Caco-2 (cell line): ENCODE measurements at regions not wholly inside any gene's neighbourhood (a gene's known extent, or its start where the extent isn't known, plus 50 kb on each side); places are given as distances from the start of the nearest gene placed in this dataset.

Experiments
- BruUV-seq: library from RNA; stranded (reverse); fragments of 400-500 nt; replicated peaks from 2 replicates; lab custom pipeline; 2021; lab: Mats Ljungman, UMichigan
- CTCF ChIA-PET: fragments of 300-600 bp; sonication (Branson Sonifier 250); formaldehyde crosslinking; loops from one replicate; lab custom pipeline; 2022; ENCODE audit warnings: antibody characterized with exemption; lab: Charles Lee
- POLR2A ChIA-PET: fragments of 300-600 bp; sonication (Branson Sonifier 250); formaldehyde crosslinking; loops from one replicate; lab custom pipeline; 2022; ENCODE audit warnings: antibody characterized with exemption; lab: Charles Lee
- DNase-seq, 2 experiments: peaks; one replicate each; pipeline versions ENCODE4 v3.0.0 to v3.0.0-alpha.2; 2020 to 2022
- H3K27me3 ChIP-seq: replicated peaks from 2 replicates; pipeline ENCODE4 v1.6.0; 2011; ENCODE audit warnings: low read length; ENCODE audit not compliant: control insufficient read depth, insufficient read depth
- H3K36me3 ChIP-seq: 2 replicates; pipeline ENCODE4 v1.5.1; 2011; ENCODE audit warnings: low read length; ENCODE audit not compliant: control insufficient read depth, insufficient read depth
- H3K4me1 ChIP-seq: fragments of 250-450 bp; sonication (Bioruptor Pico); 2 replicates; pipeline ENCODE4 v1.5.1; 2020; ENCODE audit warnings: mild to moderate bottlenecking
- H3K4me3 ChIP-seq: 2 replicates; pipeline ENCODE4 v1.5.1; 2011; ENCODE audit warnings: low read depth, mild to moderate bottlenecking, control low read depth, low read length
- H3K9me3 ChIP-seq: fragments of 250-450 bp; sonication (Bioruptor Pico); 2 replicates; pipeline ENCODE4 v1.5.1; 2020; ENCODE audit warnings: mild to moderate bottlenecking, moderate library complexity
- H3K27ac Mint-ChIP-seq: one replicate; pipeline ENCODE4 v1.8.0; 2022; ENCODE audit warnings: mixed read lengths; ENCODE audit not compliant: unreplicated experiment
- H3K27me3 Mint-ChIP-seq: one replicate; pipeline ENCODE4 v1.8.0; 2022; ENCODE audit warnings: mixed read lengths; ENCODE audit not compliant: insufficient read depth, unreplicated experiment
- H3K36me3 Mint-ChIP-seq: one replicate; pipeline ENCODE4 v1.8.0; 2022; ENCODE audit warnings: mild to moderate bottlenecking, mixed read lengths; ENCODE audit not compliant: insufficient read depth, unreplicated experiment
- H3K4me1 Mint-ChIP-seq: one replicate; pipeline ENCODE4 v1.8.0; 2022; ENCODE audit warnings: low read depth, mixed read lengths; ENCODE audit not compliant: unreplicated experiment
- H3K4me3 Mint-ChIP-seq: one replicate; pipeline ENCODE4 v1.8.0; 2022; ENCODE audit warnings: mild to moderate bottlenecking, moderate library complexity, mixed read lengths; ENCODE audit not compliant: unreplicated experiment
- H3K9me3 Mint-ChIP-seq: one replicate; pipeline ENCODE4 v1.8.0; 2022; ENCODE audit warnings: mixed read lengths; ENCODE audit not compliant: unreplicated experiment
- intact Hi-C: fragments of 100-400 bp; cut with micrococcal nuclease; formaldehyde crosslinking; loops from one replicate; pipeline ENCODE4 v1.10.0; 2022; ENCODE audit not compliant: unreplicated experiment
- TF ChIP-seq, protein P1 (sequence below), 2 experiments: fragments of 200-600 bp in 1 of 2; IDR thresholded peaks; 1 replicate in 1 of 2; 2 replicates in 1 of 2; pipeline versions ENCODE4 v1.5.1 to v1.8.0; 2011 to 2022; ENCODE audit warnings: antibody characterized with exemption in 1 of 2, control low read depth in 1 of 2, inconsistent platforms in 1 of 2, low read depth in 1 of 2, low read length in 1 of 2, mild to moderate bottlenecking in 1 of 2, moderate library complexity in 1 of 2; ENCODE audit not compliant: insufficient read depth in 1 of 2, severe bottlenecking in 1 of 2, unreplicated experiment in 1 of 2

GRCh38 chr2:53130441-53130943, 637.1 kb upstream of the CHAC2 start:
- Mint-ChIP-seq H3K36me3 (no peaks in the 10 kb centered on the region), H3K27ac (no peak overlapping the region), H3K27me3 (no peaks in the 10 kb centered on the region), H3K4me3 (no peak overlapping the region), H3K9me3 (no peaks in the 10 kb centered on the region), H3K4me1 (peaks cover 22% of the 10 kb centered on the region)
- H3K4me3 ChIP-seq, result no peak overlapping the region
- TF ChIP-seq, protein P1, sequence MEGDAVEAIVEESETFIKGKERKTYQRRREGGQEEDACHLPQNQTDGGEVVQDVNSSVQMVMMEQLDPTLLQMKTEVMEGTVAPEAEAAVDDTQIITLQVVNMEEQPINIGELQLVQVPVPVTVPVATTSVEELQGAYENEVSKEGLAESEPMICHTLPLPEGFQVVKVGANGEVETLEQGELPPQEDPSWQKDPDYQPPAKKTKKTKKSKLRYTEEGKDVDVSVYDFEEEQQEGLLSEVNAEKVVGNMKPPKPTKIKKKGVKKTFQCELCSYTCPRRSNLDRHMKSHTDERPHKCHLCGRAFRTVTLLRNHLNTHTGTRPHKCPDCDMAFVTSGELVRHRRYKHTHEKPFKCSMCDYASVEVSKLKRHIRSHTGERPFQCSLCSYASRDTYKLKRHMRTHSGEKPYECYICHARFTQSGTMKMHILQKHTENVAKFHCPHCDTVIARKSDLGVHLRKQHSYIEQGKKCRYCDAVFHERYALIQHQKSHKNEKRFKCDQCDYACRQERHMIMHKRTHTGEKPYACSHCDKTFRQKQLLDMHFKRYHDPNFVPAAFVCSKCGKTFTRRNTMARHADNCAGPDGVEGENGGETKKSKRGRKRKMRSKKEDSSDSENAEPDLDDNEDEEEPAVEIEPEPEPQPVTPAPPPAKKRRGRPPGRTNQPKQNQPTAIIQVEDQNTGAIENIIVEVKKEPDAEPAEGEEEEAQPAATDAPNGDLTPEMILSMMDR (IDR thresholded peaks at IDR 0.05; ENCODE audit: insufficient read depth in 1 of 2, low read depth in 1 of 2, low read length in 1 of 2, severe bottlenecking in 1 of 2, unreplicated experiment in 1 of 2), result no peak
- ChIA-PET POLR2A (no interaction called here), CTCF (no interaction called here)
- intact Hi-C loops, result no loop called here
- no peaks in the 10 kb centered on the region for H3K9me3 ChIP-seq
- H3K27me3 ChIP-seq, result no peaks in the 10 kb centered on the region
- no TSS peak for BruUV-seq
- DNase-seq, result no peak
- peaks cover 9% of the 10 kb centered on the region for H3K4me1 ChIP-seq
- no peaks in the 10 kb centered on the region for H3K36me3 ChIP-seq

- POLR2A ChIA-PET, result no interaction called here
- CTCF ChIA-PET, result no interaction called here
- no peaks in the 10 kb centered on the region for H3K9me3 ChIP-seq
- H3K9me3 Mint-ChIP-seq, result no peaks in the 10 kb centered on the region
- H3K4me1 ChIP-seq, result peaks cover 9% of the 10 kb centered on the region
- no peak overlapping the region for H3K27ac Mint-ChIP-seq
- H3K27me3 Mint-ChIP-seq, result no peaks in the 10 kb centered on the region
- no peaks in the 10 kb centered on the region for H3K36me3 ChIP-seq
- TF ChIP-seq, protein P1 (IDR thresholded peaks at IDR 0.05; ENCODE audit: insufficient read depth in 1 of 2, low read depth in 1 of 2, low read length in 1 of 2, severe bottlenecking in 1 of 2, unreplicated experiment in 1 of 2), result no peak
- DNase-seq, result no peak
- intact Hi-C loops, result no loop called here
- BruUV-seq, result no TSS peak
- H3K27me3 ChIP-seq, result no peaks in the 10 kb centered on the region
- H3K4me3 ChIP-seq, result no peak overlapping the region
- no peak overlapping the region for H3K4me3 Mint-ChIP-seq
- H3K36me3 Mint-ChIP-seq, result no peaks in the 10 kb centered on the region
- peaks cover 19% of the 10 kb centered on the region for H3K4me1 Mint-ChIP-seq
Measured at GRCh38 chr2:53129851-53130250, 637.8 kb upstream of the CHAC2 start.

GRCh38 chr2:53127061-53127650, 640.4 kb upstream of the CHAC2 start:
- TF ChIP-seq, protein P1 (IDR thresholded peaks at IDR 0.05; ENCODE audit: insufficient read depth in 1 of 2, low read depth in 1 of 2, low read length in 1 of 2, severe bottlenecking in 1 of 2, unreplicated experiment in 1 of 2), result no peak
- Mint-ChIP-seq H3K9me3 (no peaks in the 10 kb centered on the region), H3K27ac (no peak overlapping the region), H3K4me1 (peaks cover 13% of the 10 kb centered on the region), H3K4me3 (no peak overlapping the region), H3K27me3 (no peaks in the 10 kb centered on the region), H3K36me3 (no peaks in the 10 kb centered on the region)
- POLR2A ChIA-PET, result no interaction called here
- Histone ChIP-seq H3K36me3 (no peaks in the 10 kb centered on the region), H3K4me1 (peaks cover 9% of the 10 kb centered on the region), H3K9me3 (no peaks in the 10 kb centered on the region), H3K27me3 (no peaks in the 10 kb centered on the region), H3K4me3 (no peak overlapping the region)
- intact Hi-C loops, result no loop called here
- no TSS peak for BruUV-seq
- CTCF ChIA-PET, result no interaction called here
- no peak for DNase-seq
